Retinal pigment epithelial cell (primary cell): ENCODE measurements at regions not wholly inside any gene's neighbourhood (a gene's known extent, or its start where the extent isn't known, plus 50 kb on each side); places are given as distances from the start of the nearest gene placed in this dataset.

ENCODE experiments used
- DNase-seq: peaks from one replicate; pipeline ENCODE4 v3.0.0-alpha.2; 2010; ENCODE audit warnings: low read depth
- H3K4me3 ChIP-seq: 2 replicates; pipeline ENCODE4 v1.5.1; 2011; ENCODE audit warnings: mild to moderate bottlenecking, low read length, control low read depth, moderate library complexity
- TF ChIP-seq, protein P1 (sequence below): conservative IDR thresholded peaks from 2 replicates; pipeline ENCODE4 v1.5.1; 2011; ENCODE audit warnings: low read depth, low read length, control low read depth, inconsistent platforms

- DNase-seq = no peak
- TF ChIP-seq, protein P1, sequence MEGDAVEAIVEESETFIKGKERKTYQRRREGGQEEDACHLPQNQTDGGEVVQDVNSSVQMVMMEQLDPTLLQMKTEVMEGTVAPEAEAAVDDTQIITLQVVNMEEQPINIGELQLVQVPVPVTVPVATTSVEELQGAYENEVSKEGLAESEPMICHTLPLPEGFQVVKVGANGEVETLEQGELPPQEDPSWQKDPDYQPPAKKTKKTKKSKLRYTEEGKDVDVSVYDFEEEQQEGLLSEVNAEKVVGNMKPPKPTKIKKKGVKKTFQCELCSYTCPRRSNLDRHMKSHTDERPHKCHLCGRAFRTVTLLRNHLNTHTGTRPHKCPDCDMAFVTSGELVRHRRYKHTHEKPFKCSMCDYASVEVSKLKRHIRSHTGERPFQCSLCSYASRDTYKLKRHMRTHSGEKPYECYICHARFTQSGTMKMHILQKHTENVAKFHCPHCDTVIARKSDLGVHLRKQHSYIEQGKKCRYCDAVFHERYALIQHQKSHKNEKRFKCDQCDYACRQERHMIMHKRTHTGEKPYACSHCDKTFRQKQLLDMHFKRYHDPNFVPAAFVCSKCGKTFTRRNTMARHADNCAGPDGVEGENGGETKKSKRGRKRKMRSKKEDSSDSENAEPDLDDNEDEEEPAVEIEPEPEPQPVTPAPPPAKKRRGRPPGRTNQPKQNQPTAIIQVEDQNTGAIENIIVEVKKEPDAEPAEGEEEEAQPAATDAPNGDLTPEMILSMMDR = no peak
- no peak overlapping the region for H3K4me3 ChIP-seq
Observed at GRCh38 chr6:101001607-101002006, 120.5 kb upstream of the ASCC3 start.

DNA sequence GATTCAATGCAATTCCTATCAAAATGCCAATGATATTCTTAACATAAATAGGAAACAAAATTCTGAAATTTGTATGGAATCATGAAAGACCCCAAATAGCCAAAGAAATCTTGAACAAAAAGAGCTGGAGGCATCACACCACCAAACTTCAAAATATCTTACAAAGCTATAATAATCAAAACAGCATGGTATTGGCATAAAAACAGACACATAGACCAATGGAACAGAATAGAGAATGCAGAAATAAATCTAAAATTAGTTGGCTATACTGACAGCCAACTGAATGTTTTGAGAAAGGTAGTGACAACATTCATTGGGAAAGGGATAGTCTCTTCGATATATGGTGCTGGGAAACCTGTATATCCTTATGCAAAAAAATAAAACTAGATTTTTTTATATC is 121.9 kb upstream of the ASCC3 start:
- DNase-seq = no peak
- TF ChIP-seq, protein P1 = no peak
- no peak overlapping the region for H3K4me3 ChIP-seq

DNA sequence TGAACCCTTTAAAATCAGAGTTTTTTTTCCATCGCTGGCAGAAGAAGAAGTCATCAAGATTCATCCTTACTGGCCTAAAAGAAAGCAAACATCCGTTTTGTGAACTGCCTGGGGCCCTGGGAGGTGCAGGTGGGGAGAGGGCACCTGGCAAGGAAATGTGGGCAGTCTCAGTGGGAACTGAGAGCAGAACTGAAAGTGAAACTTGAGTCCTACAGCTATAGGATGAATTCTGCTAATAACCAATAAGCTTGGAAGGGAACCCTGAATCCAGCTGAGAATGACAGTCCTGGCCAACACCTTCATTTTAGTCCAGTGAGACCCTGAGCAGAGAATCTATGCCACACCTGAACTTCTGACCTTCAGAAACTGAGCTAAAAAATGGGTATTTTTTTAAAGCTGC is 130.1 kb upstream of the ASCC3 start:
- TF ChIP-seq, protein P1 = no peak
- no peak for DNase-seq
- H3K4me3 ChIP-seq = no peak overlapping the region

DNA sequence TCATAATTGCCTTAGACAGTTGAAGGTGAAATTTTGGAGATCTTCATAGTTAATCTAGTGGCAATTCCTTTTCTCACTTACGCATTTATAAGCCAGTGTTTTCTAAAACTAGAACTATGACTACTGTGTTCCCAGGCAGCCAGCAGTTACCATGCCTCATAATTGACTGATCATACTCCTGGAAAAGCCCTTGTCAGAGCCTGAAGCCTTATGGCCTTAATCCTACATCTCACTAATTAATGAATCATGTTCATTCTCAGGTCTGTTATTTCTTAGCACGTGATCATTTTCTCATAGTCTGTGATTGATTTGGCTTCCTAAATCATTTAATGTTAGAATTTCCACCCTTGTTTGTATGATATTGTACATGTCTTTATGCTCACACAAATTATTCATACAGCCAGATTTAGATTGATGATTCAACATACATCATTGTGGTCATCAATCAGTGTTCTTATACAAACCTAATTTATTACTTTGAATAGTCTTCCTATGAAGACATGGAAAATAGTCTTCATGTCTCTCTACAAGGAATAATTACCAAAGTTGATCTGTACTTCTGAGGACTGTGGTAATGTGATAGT is 132.6 kb upstream of the ASCC3 start:
- TF ChIP-seq, protein P1 = no peak
- peak; percentile 76 for DNase-seq
- H3K4me3 ChIP-seq = no peak overlapping the region

- DNase-seq = no peak
- H3K4me3 ChIP-seq = no peak overlapping the region
- TF ChIP-seq, protein P1 = no peak
Observed at GRCh38 chr6:101015541-101015940, 134.4 kb upstream of the ASCC3 start.

DNA sequence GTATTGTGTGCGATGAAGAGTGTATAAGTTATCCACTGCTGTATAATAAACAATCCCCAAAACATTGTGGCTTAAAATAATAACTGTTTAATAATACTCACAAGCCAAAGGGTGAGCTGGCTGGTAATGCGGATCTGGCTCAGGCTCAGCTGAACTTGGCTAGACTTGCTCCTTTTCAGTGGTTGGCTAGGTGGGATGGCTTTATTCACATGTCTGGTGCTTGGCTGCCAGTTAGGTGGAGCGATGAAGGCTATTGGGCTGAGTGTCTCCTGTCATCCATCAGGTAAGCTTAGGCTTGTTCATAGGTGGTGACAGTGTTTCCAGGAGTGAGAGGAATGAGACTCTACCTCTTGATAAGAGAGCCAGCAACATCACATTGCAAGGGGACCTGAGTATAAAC is 135.0 kb upstream of the ASCC3 start:
- DNase-seq = no peak
- TF ChIP-seq, protein P1 = no peak
- H3K4me3 ChIP-seq = no peak overlapping the region

DNA sequence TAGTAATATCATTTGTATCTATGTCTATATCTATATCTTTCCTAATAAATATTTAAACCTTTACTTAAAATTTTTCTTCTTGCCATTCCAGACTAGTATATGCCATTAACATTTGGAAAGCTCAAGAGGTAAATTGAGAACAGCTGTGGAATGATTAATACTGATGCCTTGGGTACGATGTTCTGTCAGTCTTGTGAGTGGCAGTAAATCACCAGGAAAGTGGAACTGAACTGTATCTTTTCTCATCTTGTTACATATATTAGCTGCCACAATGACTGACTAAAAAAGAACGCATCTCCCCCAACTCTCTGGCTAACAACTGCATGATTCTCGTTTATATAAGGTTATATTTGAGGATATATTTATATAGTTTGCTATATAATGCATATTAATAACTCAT is 137.0 kb upstream of the ASCC3 start:
- DNase-seq = no peak
- H3K4me3 ChIP-seq = no peak overlapping the region
- TF ChIP-seq, protein P1 = no peak
